Fibroblast of villous mesenchyme (primary cell): ENCODE measurements at regions not wholly inside any gene's neighbourhood (a gene's known extent, or its start where the extent isn't known, plus 50 kb on each side); places are given as distances from the start of the nearest gene placed in this dataset.

Source experiments
- DNase-seq: peaks from one replicate; pipeline ENCODE4 v3.0.0-alpha.2; 2010; ENCODE audit warnings: low read depth
- H3K4me3 ChIP-seq: 2 replicates; pipeline ENCODE4 v1.5.1; 2011; ENCODE audit warnings: low read depth, mild to moderate bottlenecking, low read length
- CTCF ChIP-seq: IDR thresholded peaks from 2 replicates; pipeline ENCODE4 v1.5.1; 2012; ENCODE audit warnings: low read depth, mild to moderate bottlenecking, low read length; ENCODE audit not compliant: insufficient read depth

DNA sequence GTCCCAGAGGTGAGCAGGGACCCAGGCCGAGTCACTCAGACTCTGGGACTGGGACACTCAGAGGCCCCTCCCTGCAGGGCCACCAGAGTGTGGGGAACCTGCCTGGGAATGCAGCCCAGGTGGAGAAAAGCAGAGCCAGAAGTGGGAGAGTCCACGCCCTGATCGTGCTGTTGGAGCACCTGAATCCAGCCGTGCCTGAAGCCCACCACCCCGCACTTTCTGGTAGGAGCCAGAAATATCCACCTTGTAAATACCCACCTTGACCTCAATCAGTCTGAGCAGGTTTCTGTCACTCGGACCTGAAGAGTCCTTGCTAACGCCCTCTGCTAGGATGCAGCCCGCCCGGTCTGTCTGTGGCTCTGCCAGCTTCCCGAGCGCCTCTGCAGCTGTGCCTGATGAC lies 86.7 kb downstream of the PDGFA start:
- no peak for DNase-seq
- no peak overlapping the region for H3K4me3 ChIP-seq
- TF ChIP-seq CTCF, result no peak

GRCh38 chr7:433558-433957 lies 86.1 kb downstream of the PDGFA start:
- DNase-seq, result no peak
- no peak for TF ChIP-seq CTCF
- H3K4me3 ChIP-seq, result no peak overlapping the region

DNA sequence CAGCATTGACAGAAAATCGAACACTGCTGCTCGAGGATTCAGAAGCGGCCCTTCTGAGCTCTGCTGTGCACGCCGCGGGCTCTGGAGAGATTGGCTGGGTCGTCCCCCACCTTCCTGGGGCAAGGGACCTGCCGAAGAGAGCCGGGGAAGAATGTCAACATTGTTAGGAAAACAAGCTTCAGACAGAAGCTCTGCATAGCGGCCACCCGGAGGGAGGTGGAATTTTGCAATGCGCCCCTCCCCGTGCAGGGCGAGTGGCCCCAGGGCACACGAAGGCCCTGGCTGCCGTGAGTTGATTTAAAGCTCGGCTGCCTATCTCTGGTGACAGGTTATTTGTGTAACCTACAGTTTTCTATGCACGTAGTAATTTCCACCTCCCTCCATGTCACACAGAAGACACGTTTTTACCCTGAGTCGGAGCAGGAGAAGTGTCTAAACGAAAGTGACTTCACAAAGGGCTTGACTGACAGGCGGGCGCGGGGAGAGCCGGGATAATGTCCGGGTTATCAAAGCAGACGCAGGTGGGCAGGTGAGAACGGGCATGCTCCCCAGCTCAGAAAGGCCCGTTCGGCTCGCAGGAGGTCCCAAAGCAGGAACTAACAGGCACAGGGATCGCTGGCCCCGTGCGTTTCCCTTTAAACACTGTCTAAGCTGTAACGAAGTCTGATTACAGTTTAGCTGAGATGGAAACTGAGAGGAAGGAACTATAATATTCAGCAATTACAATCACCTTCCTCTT lies 84.6 kb downstream of the PDGFA start:
- TF ChIP-seq CTCF, result no peak
- no peak overlapping the region for H3K4me3 ChIP-seq
- peak; percentile 24 for DNase-seq

- TF ChIP-seq CTCF, result no peak
- H3K4me3 ChIP-seq, result no peak overlapping the region
These were observed 83.8 kb downstream of the PDGFA start for GRCh38 chr7:435630-436366.

GRCh38 chr7:436367-437128 lies 83.1 kb downstream of the PDGFA start:
- no peak for TF ChIP-seq CTCF
- no peak overlapping the region for H3K4me3 ChIP-seq
- no peak for DNase-seq

More at GRCh38 chr7:435630-436366, 83.8 kb downstream of the PDGFA start:
- DNase-seq, result no peak

DNA sequence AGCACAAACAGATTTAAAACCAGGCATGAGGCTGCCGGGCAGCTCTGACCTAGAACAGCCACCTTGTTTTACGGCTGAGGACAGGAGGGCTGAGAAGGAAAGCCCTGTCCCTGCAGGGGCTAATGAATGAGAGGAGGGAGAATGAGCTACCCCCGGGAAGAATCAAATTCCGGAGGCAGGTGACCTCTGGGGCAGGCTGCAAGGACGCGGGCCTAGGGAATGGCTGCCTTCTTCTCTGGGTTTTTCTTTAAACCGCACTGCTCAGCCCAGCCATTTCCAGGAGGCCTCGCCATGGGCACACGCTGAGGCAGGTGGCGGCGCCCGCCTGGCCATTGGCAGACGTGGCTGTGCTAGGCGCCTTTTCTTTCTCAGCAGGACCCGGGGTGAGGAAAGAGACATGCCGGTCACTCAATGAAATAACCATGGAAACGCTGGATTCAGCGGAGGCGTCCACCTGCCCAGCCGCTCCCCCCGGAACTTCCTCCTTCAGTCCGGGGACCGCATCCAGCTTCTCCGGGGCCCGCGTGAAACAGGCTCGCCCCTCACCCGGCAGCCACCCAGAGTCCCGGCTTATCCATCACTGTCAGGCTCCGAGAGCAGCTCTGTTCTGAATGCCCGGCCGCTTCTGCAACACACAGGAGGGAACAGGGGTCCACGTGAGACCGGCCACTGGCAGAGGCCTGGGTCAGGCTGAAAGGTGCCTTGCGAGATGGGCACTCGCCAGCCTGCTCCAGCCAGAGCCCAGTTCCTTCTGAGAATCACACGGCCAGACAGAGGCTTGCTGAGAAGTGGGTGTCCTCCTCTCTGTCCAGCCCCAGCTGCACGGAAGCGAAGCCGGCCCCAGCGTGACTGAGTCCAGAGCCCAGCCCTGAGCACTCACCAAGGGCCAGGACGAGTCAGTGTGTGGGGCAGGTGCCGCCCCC lies 82.1 kb downstream of the PDGFA start:
- no peak for TF ChIP-seq CTCF
- no peak overlapping the region for H3K4me3 ChIP-seq
- DNase-seq, result no peak
